ENCODE measurements at regions not wholly inside any gene's neighbourhood (a gene's known extent, or its start where the extent isn't known, plus 50 kb on each side); places are given as distances from the start of the nearest gene placed in this dataset.

DNA sequence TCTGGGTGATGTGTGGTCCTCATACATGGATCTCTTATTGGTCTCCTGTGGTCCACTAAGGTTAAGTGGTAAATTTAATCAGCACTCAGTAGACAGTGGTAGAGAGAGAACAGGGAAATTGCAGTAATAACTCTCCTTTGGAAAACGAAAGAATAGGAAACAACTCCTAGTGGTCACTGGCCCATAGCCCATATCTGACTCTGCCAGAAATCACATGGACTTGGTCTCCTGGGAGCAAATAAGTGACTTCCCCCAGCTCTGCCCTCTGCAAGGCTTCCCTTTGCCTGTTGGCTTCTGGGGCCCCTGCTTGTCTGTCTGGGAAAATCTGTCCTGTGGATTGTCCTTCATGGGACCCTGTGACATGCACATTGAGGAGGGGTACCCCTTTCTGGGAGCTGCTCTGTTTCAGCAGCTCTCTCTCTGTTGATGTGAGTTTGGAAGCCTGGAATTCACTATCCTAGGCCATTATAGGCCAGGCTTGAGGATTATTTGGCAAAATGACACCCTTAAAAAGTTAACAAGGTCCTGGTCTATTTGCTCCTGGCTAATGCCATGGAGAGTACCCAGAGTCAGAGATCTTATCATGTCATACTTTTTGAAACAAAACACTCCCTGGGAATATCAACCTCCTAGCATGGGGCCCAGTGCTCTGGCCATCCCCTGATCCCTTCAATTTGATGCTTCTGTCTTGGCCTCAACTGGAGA is 58.0 kb upstream of the HNF1B start:
- TF ChIP-seq POLR2A (IDR thresholded peaks at IDR 0.05), result no peak
- TF ChIP-seq, protein P1, sequence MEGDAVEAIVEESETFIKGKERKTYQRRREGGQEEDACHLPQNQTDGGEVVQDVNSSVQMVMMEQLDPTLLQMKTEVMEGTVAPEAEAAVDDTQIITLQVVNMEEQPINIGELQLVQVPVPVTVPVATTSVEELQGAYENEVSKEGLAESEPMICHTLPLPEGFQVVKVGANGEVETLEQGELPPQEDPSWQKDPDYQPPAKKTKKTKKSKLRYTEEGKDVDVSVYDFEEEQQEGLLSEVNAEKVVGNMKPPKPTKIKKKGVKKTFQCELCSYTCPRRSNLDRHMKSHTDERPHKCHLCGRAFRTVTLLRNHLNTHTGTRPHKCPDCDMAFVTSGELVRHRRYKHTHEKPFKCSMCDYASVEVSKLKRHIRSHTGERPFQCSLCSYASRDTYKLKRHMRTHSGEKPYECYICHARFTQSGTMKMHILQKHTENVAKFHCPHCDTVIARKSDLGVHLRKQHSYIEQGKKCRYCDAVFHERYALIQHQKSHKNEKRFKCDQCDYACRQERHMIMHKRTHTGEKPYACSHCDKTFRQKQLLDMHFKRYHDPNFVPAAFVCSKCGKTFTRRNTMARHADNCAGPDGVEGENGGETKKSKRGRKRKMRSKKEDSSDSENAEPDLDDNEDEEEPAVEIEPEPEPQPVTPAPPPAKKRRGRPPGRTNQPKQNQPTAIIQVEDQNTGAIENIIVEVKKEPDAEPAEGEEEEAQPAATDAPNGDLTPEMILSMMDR (IDR thresholded peaks at IDR 0.05), result no peak
- H3K27me3 ChIP-seq, result peaks cover 0 to 4% of the 10 kb centered on the region in 2 donors
- DNase-seq, result no peak
- intact Hi-C loops (cut with DNase I; ENCODE audit: low total_unique reads), result no loop called here
- H3K36me3 ChIP-seq, result no peaks in the 10 kb centered on the region
- H3K27ac ChIP-seq, result no peak overlapping the region
- H3K4me3 ChIP-seq, result no peak overlapping the region
- no peaks in the 10 kb centered on the region for H3K9me3 ChIP-seq
- H3K4me1 ChIP-seq, result no peaks in the 10 kb centered on the region

DNA sequence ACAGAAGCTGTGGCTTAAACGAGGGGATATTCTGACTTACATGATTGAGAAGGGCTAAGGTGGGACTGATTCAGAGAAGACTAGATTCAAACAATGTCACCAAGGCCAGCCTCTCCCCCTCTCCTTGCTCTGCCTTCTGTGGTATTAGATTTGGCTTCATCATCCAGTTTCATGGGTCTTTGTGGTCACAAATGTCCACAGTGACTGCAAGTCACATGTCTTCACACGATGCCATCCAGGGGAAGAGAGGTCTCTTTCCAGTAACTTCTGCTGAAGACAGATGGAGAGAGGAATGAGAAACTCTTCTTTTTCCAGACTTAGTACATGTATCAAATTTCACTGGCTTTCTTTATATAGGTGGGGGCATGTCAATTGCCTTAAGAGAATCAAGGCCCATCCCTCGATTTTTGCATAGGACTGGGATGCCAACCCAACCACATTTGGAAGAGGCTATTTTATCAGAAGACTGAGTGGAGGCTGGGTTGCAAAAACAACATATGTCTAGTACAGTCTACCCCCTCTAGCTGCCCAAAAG is 57.3 kb upstream of the HNF1B start:
- H3K9me3 ChIP-seq, result no peaks in the 10 kb centered on the region
- H3K4me1 ChIP-seq, result no peaks in the 10 kb centered on the region
- H3K36me3 ChIP-seq, result no peaks in the 10 kb centered on the region
- no peak overlapping the region for H3K27ac ChIP-seq
- DNase-seq, result no peak
- TF ChIP-seq, protein P1 (IDR thresholded peaks at IDR 0.05), result no peak
- TF ChIP-seq POLR2A (IDR thresholded peaks at IDR 0.05), result no peak
- no peak overlapping the region for H3K4me3 ChIP-seq
- H3K27me3 ChIP-seq, result peaks cover 0 to 4% of the 10 kb centered on the region in 2 donors
- intact Hi-C loops (cut with DNase I; ENCODE audit: low total_unique reads), result no loop called here

DNA sequence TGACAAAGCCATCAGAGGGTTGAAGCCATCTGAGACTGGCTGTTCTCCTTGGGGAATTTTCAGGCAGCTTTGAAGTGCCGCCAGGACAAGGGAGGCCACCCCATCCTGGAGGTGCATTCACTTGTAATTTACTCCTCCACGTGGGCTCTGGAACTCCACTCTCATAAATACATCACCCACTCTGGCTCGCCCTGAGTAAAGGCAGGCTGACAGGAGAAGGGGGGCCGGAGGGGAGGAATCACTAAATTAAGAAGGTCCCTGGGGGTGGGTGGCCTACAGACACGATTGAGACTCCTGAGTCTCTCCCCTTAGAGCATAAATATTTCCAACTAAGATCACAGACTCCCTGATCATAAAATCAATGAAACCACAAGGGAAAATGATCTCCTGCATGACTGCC is 56.3 kb upstream of the HNF1B start:
- H3K36me3 ChIP-seq, result no peaks in the 10 kb centered on the region
- TF ChIP-seq, protein P1 (IDR thresholded peaks at IDR 0.05), result no peak
- H3K4me1 ChIP-seq, result no peaks in the 10 kb centered on the region
- no peak overlapping the region for H3K4me3 ChIP-seq
- no peaks in the 10 kb centered on the region for H3K9me3 ChIP-seq
- intact Hi-C loops (cut with DNase I; ENCODE audit: low total_unique reads), result no loop called here
- H3K27ac ChIP-seq, result no peak overlapping the region
- peaks cover 0 to 4% of the 10 kb centered on the region in 2 donors for H3K27me3 ChIP-seq
- DNase-seq, result no peak

DNA sequence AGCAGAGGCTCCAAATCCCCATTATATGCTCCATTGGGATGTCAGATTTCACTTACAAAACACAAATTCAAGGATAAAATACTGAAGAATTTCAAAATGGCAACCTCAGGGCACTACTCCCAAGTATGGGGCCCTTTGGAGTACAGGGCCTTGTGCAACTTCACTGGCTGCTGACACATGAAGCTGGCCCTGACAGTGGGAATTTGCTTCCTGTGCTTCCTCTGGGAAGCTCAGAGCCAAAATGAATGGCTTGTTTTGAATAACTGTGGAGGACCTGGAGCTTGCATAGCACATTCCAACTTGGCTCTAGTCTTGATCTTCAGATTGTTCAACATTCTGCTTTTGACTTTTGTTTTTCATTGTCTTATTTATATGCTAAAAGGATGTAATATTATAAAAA is 52.3 kb upstream of the HNF1B start:
- no peak overlapping the region for H3K27ac ChIP-seq
- H3K4me3 ChIP-seq, result no peak overlapping the region
- H3K27me3 ChIP-seq, result peaks cover 0 to 4% of the 10 kb centered on the region in 2 donors
- intact Hi-C loops (cut with DNase I; ENCODE audit: low total_unique reads), result no loop called here
- H3K4me1 ChIP-seq, result no peaks in the 10 kb centered on the region
- no peaks in the 10 kb centered on the region for H3K9me3 ChIP-seq
- no peaks in the 10 kb centered on the region for H3K36me3 ChIP-seq
- TF ChIP-seq, protein P1 (IDR thresholded peaks at IDR 0.05), result no peak
- TF ChIP-seq POLR2A (IDR thresholded peaks at IDR 0.05), result no peak
- DNase-seq, result no peak

DNA sequence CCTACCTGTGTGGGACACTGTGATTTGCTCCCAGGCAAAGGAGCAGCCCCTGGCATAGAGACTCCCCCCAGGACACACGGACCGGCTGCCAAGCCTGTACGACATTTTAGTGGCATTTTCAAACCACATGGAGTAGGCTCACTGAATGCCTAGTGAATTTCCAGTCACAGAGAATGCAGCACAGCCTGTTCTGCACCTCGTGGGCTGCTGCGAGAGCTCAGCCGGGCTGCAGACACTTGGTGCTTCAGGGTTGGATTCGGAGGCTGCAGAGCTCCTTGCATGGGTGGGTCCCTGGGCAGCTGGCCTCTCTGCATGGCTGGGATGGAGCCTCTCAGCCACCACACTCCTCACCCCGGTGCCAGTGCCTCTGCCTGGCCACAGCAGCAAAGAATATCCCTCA is 51.2 kb upstream of the HNF1B start:
- Histone ChIP-seq H3K4me1 (no peaks in the 10 kb centered on the region), H3K9me3 (no peaks in the 10 kb centered on the region), H3K27ac (no peak overlapping the region), H3K36me3 (no peaks in the 10 kb centered on the region), H3K27me3 (peaks cover 0 to 4% of the 10 kb centered on the region in 2 donors), H3K4me3 (no peak overlapping the region)
- intact Hi-C loops (cut with DNase I; ENCODE audit: low total_unique reads), result no loop called here
- DNase-seq, result no peak
- TF ChIP-seq POLR2A (IDR thresholded peaks at IDR 0.05), result no peak
- TF ChIP-seq, protein P1 (IDR thresholded peaks at IDR 0.05), result no peak

Measured in uterus (tissue), 3 donors.